Gastroesophageal sphincter (tissue), 4 donors: ENCODE measurements at regions not wholly inside any gene's neighbourhood (a gene's known extent, or its start where the extent isn't known, plus 50 kb on each side); places are given as distances from the start of the nearest gene placed in this dataset.

ENCODE experiments used
- ATAC-seq: fragments of 150-250 bp; one replicate; pipeline ENCODE4 v1.9.1; 2016; ENCODE audit warnings: mild to moderate bottlenecking, moderate library complexity
- H3K27ac ChIP-seq, 4 donors: fragments of 200-600 bp; sonication (generic) in 3 of 4; 1 replicate in 3 of 4; 2 replicates in 1 of 4; pipeline ENCODE4 v1.5.1; 2016 to 2019
- H3K27me3 ChIP-seq: fragments of 200-600 bp; sonication (generic); one replicate; pipeline ENCODE4 v1.5.1; 2019
- H3K36me3 ChIP-seq, 2 donors: fragments of 200-600 bp; sonication (generic); one replicate each; pipeline ENCODE4 v1.5.1; 2019; ENCODE audit warnings: control low read depth in 1 of 2
- H3K4me1 ChIP-seq, 3 donors: fragments of 200-600 bp; sonication (generic); 1 replicate in 2 of 3; 2 replicates in 1 of 3; pipeline ENCODE4 v1.5.1; 2016 to 2019; ENCODE audit warnings: control low read depth in 2 of 3
- H3K4me3 ChIP-seq, 2 donors: fragments of 200-600 bp; sonication (generic); one replicate each; pipeline ENCODE4 v1.5.1; 2019; ENCODE audit warnings: mild to moderate bottlenecking in 1 of 2, moderate library complexity in 1 of 2
- H3K9me3 ChIP-seq, 3 donors: fragments of 200-600 bp; sonication (generic); one replicate each; pipeline ENCODE4 v1.5.1; 2017 to 2019; ENCODE audit warnings: control low read depth in 2 of 3
- CTCF ChIP-seq, 4 experiments: fragments of 200-600 bp in 2 of 4; fragments of 450-650 bp in 2 of 4; sonication (generic) in 1 of 4; IDR thresholded peaks; one replicate each; pipeline ENCODE4 v1.5.1; 2017 to 2019; ENCODE audit warnings: antibody characterized with exemption in 4 of 4, mild to moderate bottlenecking in 2 of 4, moderate library complexity in 2 of 4
- EP300 ChIP-seq: sonication (generic); formaldehyde crosslinking; IDR thresholded peaks from one replicate; pipeline ENCODE4 v1.6.1; 2017; ENCODE audit warnings: antibody characterized with exemption, mild to moderate bottlenecking
- POLR2A ChIP-seq, 2 donors: fragments of 450-650 bp; IDR thresholded peaks; one replicate each; pipeline ENCODE4 v1.6.1; 2017; ENCODE audit warnings: antibody characterized with exemption in 2 of 2, mild to moderate bottlenecking in 2 of 2, moderate library complexity in 1 of 2
- POLR2AphosphoS5 ChIP-seq: sonication (generic); formaldehyde crosslinking; IDR thresholded peaks from one replicate; pipeline ENCODE4 v1.6.1; 2017; ENCODE audit warnings: antibody characterized with exemption
- WGBS, 2 donors: methylation state at CpG; one replicate each; pipeline ENCODE4 v1.1.5; 2018; ENCODE audit warnings: low coverage in 1 of 2; 5-methylcytosine and 5-hydroxymethylcytosine counted together

DNA sequence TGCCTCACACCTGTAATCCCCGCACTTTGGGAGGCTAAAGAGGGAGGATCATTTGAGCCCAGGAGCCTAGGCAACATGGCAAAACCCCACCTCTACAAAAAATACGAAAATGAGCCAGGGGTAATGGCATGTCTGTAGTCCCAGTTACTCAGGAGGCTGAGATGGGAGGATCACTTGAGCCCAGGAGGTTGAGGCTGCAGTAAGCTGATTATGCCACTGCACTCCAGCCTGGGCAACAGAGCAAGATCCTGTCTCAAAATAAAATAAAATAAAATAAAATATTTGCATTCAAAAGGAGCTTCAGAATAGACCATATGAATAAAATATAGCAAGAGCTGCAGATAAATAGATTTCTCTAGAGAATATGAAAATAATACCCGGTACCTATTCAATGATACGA is 71.5 kb upstream of the ATF7IP2 start:
- Histone ChIP-seq H3K27ac (no peak overlapping the region), H3K4me3 (no peak overlapping the region), H3K9me3 (no peaks in the 10 kb centered on the region), H3K27me3 (no peaks in the 10 kb centered on the region), H3K4me1 (no peaks in the 10 kb centered on the region), H3K36me3 (no peaks in the 10 kb centered on the region)
- TF ChIP-seq EP300: no peak
- no peak for TF ChIP-seq CTCF (IDR thresholded peaks at IDR 0.05)
- TF ChIP-seq POLR2A (IDR thresholded peaks at IDR 0.05): no peak
- TF ChIP-seq POLR2AphosphoS5: no peak
- no peak for ATAC-seq
- WGBS, 2 donors: 75 to 82% methylated on average over 4 of the region's 4 CpGs

DNA sequence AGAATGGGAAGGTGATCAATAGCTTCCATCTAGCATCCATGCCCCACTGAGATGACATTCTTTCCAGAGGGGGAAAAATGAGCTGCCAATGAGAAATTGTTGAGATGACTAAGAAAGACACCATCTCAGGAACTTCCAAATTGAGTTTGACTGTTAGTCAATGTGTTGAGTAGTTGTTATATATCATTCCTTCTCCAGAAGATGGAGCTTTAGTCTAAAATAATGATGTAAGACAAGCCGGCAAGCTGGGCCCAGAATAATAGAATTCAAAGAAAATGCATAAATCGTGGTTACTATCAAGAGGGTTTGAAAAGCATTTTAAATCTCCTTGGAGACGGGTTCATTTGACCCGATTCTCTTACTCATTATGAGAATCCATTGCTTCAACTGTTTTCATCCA is 71.0 kb upstream of the ATF7IP2 start:
- no peak for ATAC-seq
- Histone ChIP-seq H3K27me3 (no peaks in the 10 kb centered on the region), H3K4me1 (no peaks in the 10 kb centered on the region), H3K36me3 (no peaks in the 10 kb centered on the region), H3K4me3 (no peak overlapping the region), H3K27ac (no peak overlapping the region), H3K9me3 (no peaks in the 10 kb centered on the region)
- 27 to 55% methylated on average over 4 of the region's 4 CpGs for WGBS, 2 donors
- TF ChIP-seq POLR2A (IDR thresholded peaks at IDR 0.05) (no peak), CTCF (IDR thresholded peaks at IDR 0.05) (no peak), EP300 (no peak), POLR2AphosphoS5 (no peak)

GRCh38 chr16:10317425-10318001 is 68.3 kb upstream of the ATF7IP2 start:
- no peaks in the 10 kb centered on the region for H3K36me3 ChIP-seq
- no peaks in the 10 kb centered on the region for H3K9me3 ChIP-seq
- H3K27me3 ChIP-seq: no peaks in the 10 kb centered on the region
- 86 to 93% methylated on average over 2 to 3 of the region's 3 CpGs for WGBS, 2 donors
- no peak overlapping the region for H3K4me3 ChIP-seq
- no peak for TF ChIP-seq POLR2A (IDR thresholded peaks at IDR 0.05)
- no peak for TF ChIP-seq EP300
- no peak for TF ChIP-seq CTCF (IDR thresholded peaks at IDR 0.05)
- TF ChIP-seq POLR2AphosphoS5: no peak
- no peak overlapping the region for H3K27ac ChIP-seq
- H3K4me1 ChIP-seq: no peaks in the 10 kb centered on the region
- ATAC-seq: no peak

DNA sequence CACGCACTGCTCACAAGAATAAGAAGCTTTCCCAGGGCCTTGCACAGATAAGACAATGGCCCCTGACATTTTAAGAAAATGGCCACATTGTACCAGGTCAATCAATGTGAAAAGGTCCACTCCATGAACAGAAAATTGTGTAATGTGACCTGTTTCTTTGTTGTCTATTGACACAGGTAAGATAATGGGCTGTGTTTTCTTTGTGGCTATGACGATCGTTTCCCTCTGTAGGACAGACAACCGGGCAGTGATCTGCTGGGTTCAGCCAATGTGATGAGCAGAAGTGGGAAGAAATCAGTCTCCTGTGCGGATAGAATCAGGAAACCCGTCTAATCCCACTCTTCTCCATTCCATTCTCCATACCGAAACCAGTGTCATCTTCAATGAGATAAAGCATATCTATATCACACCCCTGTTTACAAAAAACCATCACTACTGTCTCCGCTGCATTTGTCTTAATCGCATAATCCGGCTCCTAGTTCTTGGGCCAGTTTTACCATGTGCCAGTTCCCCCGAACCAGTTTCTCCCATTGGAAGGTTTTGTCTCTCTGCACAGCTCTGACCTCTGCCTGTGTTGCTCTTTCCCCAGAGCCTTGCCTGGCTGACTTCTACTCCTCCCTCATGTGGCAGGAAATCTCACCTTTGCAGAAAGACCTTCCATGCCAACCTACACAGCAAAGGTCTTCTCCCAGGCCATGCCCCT is 66.9 kb upstream of the ATF7IP2 start:
- no peak for TF ChIP-seq EP300
- TF ChIP-seq POLR2A (IDR thresholded peaks at IDR 0.05): no peak
- no peak for TF ChIP-seq POLR2AphosphoS5
- no peak for TF ChIP-seq CTCF (IDR thresholded peaks at IDR 0.05)
- ATAC-seq: no peak
- H3K27ac ChIP-seq: no peak overlapping the region
- H3K9me3 ChIP-seq: no peaks in the 10 kb centered on the region
- H3K27me3 ChIP-seq: no peaks in the 10 kb centered on the region
- no peaks in the 10 kb centered on the region for H3K4me1 ChIP-seq
- WGBS, 2 donors: 63 to 72% methylated on average over 7 to 11 of the region's 11 CpGs
- no peak overlapping the region for H3K4me3 ChIP-seq
- H3K36me3 ChIP-seq: no peaks in the 10 kb centered on the region
